ENCODE measurements at regions not wholly inside any gene's neighbourhood (a gene's known extent, or its start where the extent isn't known, plus 50 kb on each side); places are given as distances from the start of the nearest gene placed in this dataset.

DNA sequence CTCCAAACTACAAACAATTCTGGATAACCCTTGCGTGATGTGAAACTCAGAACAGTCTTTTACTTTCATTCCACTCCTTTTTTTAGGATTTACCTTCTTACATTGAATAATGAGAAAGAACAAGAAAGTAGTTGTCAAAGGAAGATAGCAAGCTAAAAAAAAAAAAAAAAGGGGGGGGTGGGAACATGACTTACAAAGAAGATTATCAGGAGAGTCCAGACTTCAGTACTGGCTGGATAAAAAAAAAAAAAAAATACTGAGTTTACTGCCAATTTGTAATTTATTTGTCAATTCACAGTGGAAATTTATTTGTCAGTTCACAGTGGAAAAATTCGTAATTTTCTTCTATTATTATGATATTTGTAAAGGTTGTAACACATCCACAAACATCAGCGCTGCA lies 792.4 kb upstream of the SLITRK5 start:
- TF ChIP-seq, protein P1, sequence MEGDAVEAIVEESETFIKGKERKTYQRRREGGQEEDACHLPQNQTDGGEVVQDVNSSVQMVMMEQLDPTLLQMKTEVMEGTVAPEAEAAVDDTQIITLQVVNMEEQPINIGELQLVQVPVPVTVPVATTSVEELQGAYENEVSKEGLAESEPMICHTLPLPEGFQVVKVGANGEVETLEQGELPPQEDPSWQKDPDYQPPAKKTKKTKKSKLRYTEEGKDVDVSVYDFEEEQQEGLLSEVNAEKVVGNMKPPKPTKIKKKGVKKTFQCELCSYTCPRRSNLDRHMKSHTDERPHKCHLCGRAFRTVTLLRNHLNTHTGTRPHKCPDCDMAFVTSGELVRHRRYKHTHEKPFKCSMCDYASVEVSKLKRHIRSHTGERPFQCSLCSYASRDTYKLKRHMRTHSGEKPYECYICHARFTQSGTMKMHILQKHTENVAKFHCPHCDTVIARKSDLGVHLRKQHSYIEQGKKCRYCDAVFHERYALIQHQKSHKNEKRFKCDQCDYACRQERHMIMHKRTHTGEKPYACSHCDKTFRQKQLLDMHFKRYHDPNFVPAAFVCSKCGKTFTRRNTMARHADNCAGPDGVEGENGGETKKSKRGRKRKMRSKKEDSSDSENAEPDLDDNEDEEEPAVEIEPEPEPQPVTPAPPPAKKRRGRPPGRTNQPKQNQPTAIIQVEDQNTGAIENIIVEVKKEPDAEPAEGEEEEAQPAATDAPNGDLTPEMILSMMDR (IDR thresholded peaks at IDR 0.05; ENCODE audit: extremely low read depth, insufficient read depth, missing control alignments): no peak
- in situ Hi-C loops (cut with MboI; ENCODE audit: low pct_unique_long_range_greater_than_20kb, low sequenced_read_pairs, unreplicated experiment): no loop called here

GRCh38 chr13:86881390-86881789 lies 789.8 kb upstream of the SLITRK5 start:
- TF ChIP-seq, protein P1 (IDR thresholded peaks at IDR 0.05; ENCODE audit: extremely low read depth, insufficient read depth, missing control alignments): no peak
- DNase-seq (ENCODE audit: low spot score): no peak
- in situ Hi-C loops (cut with MboI; ENCODE audit: low pct_unique_long_range_greater_than_20kb, low sequenced_read_pairs, unreplicated experiment): no loop called here

More for the DNA sequence above, 792.4 kb upstream of the SLITRK5 start:
- DNase-seq (ENCODE audit: low spot score): no peak

DNA sequence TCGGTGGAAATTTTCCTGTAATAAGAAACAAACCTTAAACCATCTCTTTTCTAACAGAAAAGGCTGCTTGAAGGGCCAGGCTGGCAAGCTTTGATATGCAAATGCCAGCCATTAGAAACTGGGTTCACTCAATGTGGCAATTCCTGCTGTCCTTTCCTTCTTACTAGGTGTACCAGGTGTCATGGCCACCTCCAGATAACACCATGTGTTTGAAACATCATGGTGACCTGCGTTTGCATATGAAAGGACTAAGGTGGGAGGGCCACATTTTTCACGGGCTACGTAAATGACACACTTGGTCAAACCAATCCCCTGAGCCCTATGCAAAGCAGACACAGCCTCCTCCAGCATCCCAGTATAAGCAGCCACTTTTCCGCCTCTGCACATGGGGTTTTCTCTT lies 789.1 kb upstream of the SLITRK5 start:
- in situ Hi-C loops (cut with MboI; ENCODE audit: low pct_unique_long_range_greater_than_20kb, low sequenced_read_pairs, unreplicated experiment): no loop called here
- TF ChIP-seq, protein P1 (IDR thresholded peaks at IDR 0.05; ENCODE audit: extremely low read depth, insufficient read depth, missing control alignments): no peak
- DNase-seq (ENCODE audit: low spot score): no peak

DNA sequence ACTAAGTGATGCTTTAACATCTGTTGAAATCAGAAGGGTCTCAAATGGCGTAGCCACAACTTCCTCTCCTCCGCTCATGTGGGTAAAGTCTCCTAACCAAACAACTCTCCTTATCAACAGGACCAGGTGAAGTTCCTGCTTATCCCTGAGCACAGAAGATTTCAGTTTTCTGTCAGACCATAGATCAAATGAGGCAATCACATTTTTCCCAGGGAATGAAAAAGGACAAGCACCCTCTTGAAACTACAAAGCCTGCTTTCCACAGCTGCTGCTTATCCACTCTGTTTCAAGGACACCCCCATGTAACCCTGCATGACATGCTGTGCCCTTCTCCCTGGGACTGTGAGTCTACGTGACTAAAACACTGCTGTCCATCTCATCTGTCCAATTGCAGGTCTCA lies 788.3 kb upstream of the SLITRK5 start:
- DNase-seq (ENCODE audit: low spot score): no peak
- TF ChIP-seq, protein P1 (IDR thresholded peaks at IDR 0.05; ENCODE audit: extremely low read depth, insufficient read depth, missing control alignments): no peak
- in situ Hi-C loops (cut with MboI; ENCODE audit: low pct_unique_long_range_greater_than_20kb, low sequenced_read_pairs, unreplicated experiment): no loop called here

- in situ Hi-C loops (cut with MboI; ENCODE audit: low pct_unique_long_range_greater_than_20kb, low sequenced_read_pairs, unreplicated experiment): no loop called here
- no peak for DNase-seq (ENCODE audit: low spot score)
- TF ChIP-seq, protein P1 (IDR thresholded peaks at IDR 0.05; ENCODE audit: extremely low read depth, insufficient read depth, missing control alignments): no peak
Measured at GRCh38 chr13:86892330-86892729, 778.8 kb upstream of the SLITRK5 start.

DNA sequence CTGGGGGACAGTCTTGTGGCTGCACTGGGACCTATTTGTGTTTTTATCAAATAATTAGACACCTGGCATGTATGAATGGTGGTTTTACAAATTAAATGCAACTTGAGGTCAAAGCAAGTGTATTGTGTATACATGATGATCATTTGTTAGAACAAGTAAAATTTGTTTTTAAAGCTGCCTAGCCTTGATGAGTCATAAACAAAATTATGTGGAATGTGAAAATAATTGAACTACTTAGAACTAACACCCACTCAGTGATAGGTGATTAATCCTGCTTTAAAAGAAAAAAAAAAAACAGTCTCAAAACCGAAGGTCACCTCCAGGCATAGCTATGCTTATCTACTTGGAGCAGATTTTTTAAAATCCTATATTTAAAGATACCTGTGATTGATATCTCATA lies 770.3 kb upstream of the SLITRK5 start:
- TF ChIP-seq, protein P1 (IDR thresholded peaks at IDR 0.05; ENCODE audit: extremely low read depth, insufficient read depth, missing control alignments): no peak
- no peak for DNase-seq (ENCODE audit: low spot score)
- in situ Hi-C loops (cut with MboI; ENCODE audit: low pct_unique_long_range_greater_than_20kb, low sequenced_read_pairs, unreplicated experiment): no loop called here

Measured in GM13977 (cell line).